Body of pancreas (tissue), 4 donors: ENCODE measurements at regions not wholly inside any gene's neighbourhood (a gene's known extent, or its start where the extent isn't known, plus 50 kb on each side); places are given as distances from the start of the nearest gene placed in this dataset.

Source experiments
- CTCF ChIP-seq, 7 experiments: fragments of 450-650 bp in 4 of 7; fragments of 200-600 bp in 3 of 7; sonication (generic) in 3 of 7; IDR thresholded peaks; one replicate each; pipeline ENCODE4 v1.5.1; 2016 to 2019; ENCODE audit warnings: antibody characterized with exemption in 7 of 7
- POLR2A ChIP-seq, 3 donors: fragments of 450-650 bp; IDR thresholded peaks; one replicate each; pipeline ENCODE4 v1.6.1; 2016; ENCODE audit warnings: antibody characterized with exemption in 3 of 3, mild to moderate bottlenecking in 2 of 3

GRCh38 chr12:67524861-67525616 is 123.5 kb upstream of the DYRK2 start:
- TF ChIP-seq CTCF (IDR thresholded peaks at IDR 0.05): no peak
- no peak for TF ChIP-seq POLR2A (IDR thresholded peaks at IDR 0.05)
